ENCODE measurements at regions not wholly inside any gene's neighbourhood (a gene's known extent, or its start where the extent isn't known, plus 50 kb on each side); places are given as distances from the start of the nearest gene placed in this dataset.

GRCh38 chr5:136722581-136722980, 357.2 kb upstream of the TRPC7 start:
- H3K27ac ChIP-seq, result no peak overlapping the region
- no peak for TF ChIP-seq Cebpa-rat (IDR thresholded peaks at IDR 0.05)

DNA sequence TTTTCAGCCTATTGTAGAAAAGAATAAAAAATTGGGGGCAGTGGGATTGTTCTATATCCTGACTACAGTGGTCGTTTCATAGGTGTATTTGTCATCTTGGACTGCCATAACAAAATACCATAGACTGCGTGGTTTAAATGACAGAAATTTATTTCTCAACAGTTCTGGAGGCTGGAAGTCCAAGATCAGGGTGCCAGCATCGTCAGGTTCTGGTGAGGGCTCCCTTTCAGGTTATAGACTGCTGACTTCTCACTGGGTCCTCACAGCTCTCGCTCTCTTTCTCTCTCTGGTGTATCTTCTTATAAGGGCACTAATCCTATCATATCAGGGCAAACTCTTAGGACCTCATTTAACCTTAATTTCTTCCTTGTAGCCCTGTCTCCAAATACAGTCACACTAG, 356.7 kb upstream of the TRPC7 start:
- TF ChIP-seq Cebpa-rat (IDR thresholded peaks at IDR 0.05), result no peak
- Histone ChIP-seq H4K20me1 (no peaks in the 10 kb centered on the region), H3K4me3 (no peak overlapping the region), H3K27me3 (no peaks in the 10 kb centered on the region), H3K27ac (no peak overlapping the region), H3K9ac (no peak overlapping the region), H3K36me3 (no peaks in the 10 kb centered on the region), H3K9me3 (replicated peaks in 1 of 11) (no peaks in the 10 kb centered on the region), H3K4me1 (no peaks in the 10 kb centered on the region), H3K4me2 (no peak overlapping the region)

More at GRCh38 chr5:136722581-136722980, 357.2 kb upstream of the TRPC7 start:
- Histone ChIP-seq H4K20me1 (no peaks in the 10 kb centered on the region), H3K9me3 (replicated peaks in 1 of 11) (no peaks in the 10 kb centered on the region), H3K4me2 (no peak overlapping the region), H3K36me3 (no peaks in the 10 kb centered on the region), H3K9ac (no peak overlapping the region), H3K4me1 (no peaks in the 10 kb centered on the region), H3K4me3 (no peak overlapping the region), H3K27me3 (no peaks in the 10 kb centered on the region)

DNA sequence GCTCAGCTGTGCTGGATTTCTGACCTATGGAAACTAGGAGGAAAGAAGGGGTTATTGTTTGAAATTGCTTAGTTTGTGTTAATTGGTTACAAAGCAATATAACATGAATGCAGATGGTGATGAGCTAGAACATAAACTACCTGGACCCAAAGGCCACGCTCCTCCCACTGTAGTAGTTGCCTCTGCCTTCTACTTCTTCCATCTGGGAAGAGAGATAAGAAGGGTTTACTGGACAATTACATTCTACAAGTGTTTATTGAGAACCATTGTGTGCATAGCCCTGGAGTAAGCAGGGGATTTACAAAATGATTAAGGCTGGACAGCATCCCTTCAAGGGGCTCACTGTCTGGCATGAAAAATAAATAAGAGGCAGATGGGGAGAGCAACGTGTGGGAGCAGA, 355.3 kb upstream of the TRPC7 start:
- H3K27me3 ChIP-seq, result no peaks in the 10 kb centered on the region
- H4K20me1 ChIP-seq, result no peaks in the 10 kb centered on the region
- H3K9me3 ChIP-seq (replicated peaks in 1 of 11), result no peaks in the 10 kb centered on the region
- TF ChIP-seq Cebpa-rat (IDR thresholded peaks at IDR 0.05), result no peak
- no peak overlapping the region for H3K27ac ChIP-seq
- no peak overlapping the region for H3K9ac ChIP-seq
- no peaks in the 10 kb centered on the region for H3K4me1 ChIP-seq
- H3K36me3 ChIP-seq, result no peaks in the 10 kb centered on the region
- H3K4me3 ChIP-seq, result no peak overlapping the region
- H3K4me2 ChIP-seq, result no peak overlapping the region

GRCh38 chr5:136717917-136718316, 352.6 kb upstream of the TRPC7 start:
- Histone ChIP-seq H3K27ac (no peak overlapping the region), H4K20me1 (no peaks in the 10 kb centered on the region), H3K4me1 (no peaks in the 10 kb centered on the region), H3K9me3 (replicated peaks in 1 of 11) (0 out of 22 replicates have a peak, but pooled peaks cover 0 to 4% (median 0%) of the 10 kb centered on the region in 11 experiments), H3K9ac (no peak overlapping the region), H3K27me3 (no peaks in the 10 kb centered on the region), H3K4me3 (no peak overlapping the region), H3K4me2 (no peak overlapping the region), H3K36me3 (no peaks in the 10 kb centered on the region)
- no peak for TF ChIP-seq Cebpa-rat (IDR thresholded peaks at IDR 0.05)

GRCh38 chr5:136714286-136714685, 348.9 kb upstream of the TRPC7 start:
- no peak overlapping the region for H3K4me2 ChIP-seq
- H3K4me1 ChIP-seq, result no peaks in the 10 kb centered on the region
- H3K27ac ChIP-seq, result no peak overlapping the region
- H3K36me3 ChIP-seq, result no peaks in the 10 kb centered on the region
- H3K9ac ChIP-seq, result no peak overlapping the region
- H3K27me3 ChIP-seq, result no peaks in the 10 kb centered on the region
- H4K20me1 ChIP-seq, result no peaks in the 10 kb centered on the region
- TF ChIP-seq Cebpa-rat (IDR thresholded peaks at IDR 0.05), result no peak
- 0 out of 22 replicates have a peak, but pooled peaks cover 0 to 4% (median 0%) of the 10 kb centered on the region in 11 experiments for H3K9me3 ChIP-seq (replicated peaks in 1 of 11)
- no peak overlapping the region for H3K4me3 ChIP-seq

- H3K4me2 ChIP-seq, result no peak overlapping the region
- no peak overlapping the region for H3K4me3 ChIP-seq
- H3K36me3 ChIP-seq, result no peaks in the 10 kb centered on the region
- 0 out of 22 replicates have a peak, but pooled peaks cover 0 to 4% (median 0%) of the 10 kb centered on the region in 11 experiments for H3K9me3 ChIP-seq (replicated peaks in 1 of 11)
- no peaks in the 10 kb centered on the region for H4K20me1 ChIP-seq
- H3K9ac ChIP-seq, result no peak overlapping the region
- no peaks in the 10 kb centered on the region for H3K27me3 ChIP-seq
- TF ChIP-seq Cebpa-rat (IDR thresholded peaks at IDR 0.05), result no peak
- no peaks in the 10 kb centered on the region for H3K4me1 ChIP-seq
- H3K27ac ChIP-seq, result no peak overlapping the region
These were observed 347.3 kb upstream of the TRPC7 start for GRCh38 chr5:136712628-136713027.

DNA sequence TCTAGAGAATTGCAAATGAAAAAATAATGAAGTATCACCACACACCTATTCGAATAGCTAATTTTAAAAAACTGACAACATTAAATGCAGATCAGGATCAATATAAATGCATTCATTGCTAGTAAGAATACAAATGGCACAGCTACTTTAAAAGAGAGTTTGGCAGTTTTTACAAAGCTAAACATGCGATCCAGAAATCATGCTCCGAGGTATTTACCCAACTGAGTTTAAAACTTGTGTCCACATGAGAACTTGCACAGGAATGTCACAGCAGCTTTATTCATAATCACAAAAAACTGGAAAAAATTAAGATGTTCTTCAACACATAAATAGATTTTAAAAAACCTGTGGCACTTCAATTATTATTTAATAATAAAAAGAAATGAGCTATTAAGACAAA, 345.5 kb upstream of the TRPC7 start:
- no peak for TF ChIP-seq Cebpa-rat (IDR thresholded peaks at IDR 0.05)
- H3K4me3 ChIP-seq, result no peak overlapping the region

DNA sequence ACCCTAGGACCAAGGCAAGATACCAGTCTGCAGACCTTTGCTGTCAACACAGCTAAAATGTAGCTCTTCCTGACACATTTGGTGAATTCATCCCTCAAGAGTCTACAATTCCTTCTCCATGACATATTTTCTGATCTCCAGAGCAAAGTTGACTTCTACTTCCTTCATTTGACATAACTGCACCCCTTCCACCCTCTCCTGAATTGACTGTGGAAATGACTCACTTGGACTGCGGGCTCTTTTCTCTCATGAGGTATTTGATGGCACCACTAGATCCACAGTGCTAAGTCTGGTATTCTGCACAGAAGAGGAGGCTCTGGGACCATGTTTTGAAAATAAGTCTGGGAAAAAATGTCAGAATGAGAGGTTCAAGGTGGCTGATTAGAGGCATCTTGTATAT, 338.4 kb upstream of the TRPC7 start:
- no peaks in the 10 kb centered on the region for H3K36me3 ChIP-seq
- H3K27ac ChIP-seq, result no peak overlapping the region
- H3K27me3 ChIP-seq, result no peaks in the 10 kb centered on the region
- H3K4me3 ChIP-seq, result no peak overlapping the region
- H3K4me2 ChIP-seq, result no peak overlapping the region
- peaks cover 0 to 12% (median 5%) of the 10 kb centered on the region in 10 experiments; a peak in 11 of 20 replicates for H3K4me1 ChIP-seq
- H3K9ac ChIP-seq, result no peak overlapping the region
- H3K9me3 ChIP-seq (replicated peaks in 1 of 11), result no peaks in the 10 kb centered on the region
- no peak for TF ChIP-seq Cebpa-rat (IDR thresholded peaks at IDR 0.05)
- H4K20me1 ChIP-seq, result no peaks in the 10 kb centered on the region

More for the DNA sequence above, 345.5 kb upstream of the TRPC7 start:
- no peaks in the 10 kb centered on the region for H3K36me3 ChIP-seq
- H3K4me2 ChIP-seq, result no peak overlapping the region
- H3K9ac ChIP-seq, result no peak overlapping the region
- no peaks in the 10 kb centered on the region for H3K4me1 ChIP-seq
- no peaks in the 10 kb centered on the region for H4K20me1 ChIP-seq
- H3K9me3 ChIP-seq (replicated peaks in 1 of 11), result 0 out of 22 replicates have a peak, but pooled peaks cover 0 to 4% (median 0%) of the 10 kb centered on the region in 11 experiments
- no peak overlapping the region for H3K27ac ChIP-seq
- H3K27me3 ChIP-seq, result no peaks in the 10 kb centered on the region

DNA sequence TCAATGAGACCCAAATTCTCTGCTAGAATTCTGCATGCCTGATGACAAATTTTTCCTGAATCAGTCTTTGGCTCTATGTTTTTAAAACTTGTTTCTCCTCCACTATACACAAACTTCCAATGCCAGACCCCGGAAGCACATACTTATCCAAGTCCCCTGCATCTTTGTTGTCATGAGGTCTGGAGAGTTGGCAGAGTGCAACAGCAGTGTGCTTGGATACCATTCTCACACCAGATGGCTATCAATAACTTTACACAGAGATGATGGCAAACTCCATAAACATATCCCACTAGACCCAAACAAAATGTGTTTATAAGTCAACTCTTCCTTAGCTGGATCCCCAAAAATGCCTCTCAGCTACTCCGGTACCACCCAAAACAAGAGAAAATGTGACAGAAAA, 337.7 kb upstream of the TRPC7 start:
- Histone ChIP-seq H3K36me3 (no peaks in the 10 kb centered on the region), H3K4me1 (peaks cover 0 to 12% (median 5%) of the 10 kb centered on the region in 10 experiments; a peak in 11 of 20 replicates), H3K9me3 (replicated peaks in 1 of 11) (no peaks in the 10 kb centered on the region), H3K27me3 (no peaks in the 10 kb centered on the region), H4K20me1 (no peaks in the 10 kb centered on the region), H3K9ac (no peak overlapping the region), H3K4me2 (no peak overlapping the region), H3K4me3 (no peak overlapping the region), H3K27ac (no peak overlapping the region)
- no peak for TF ChIP-seq Cebpa-rat (IDR thresholded peaks at IDR 0.05)

DNA sequence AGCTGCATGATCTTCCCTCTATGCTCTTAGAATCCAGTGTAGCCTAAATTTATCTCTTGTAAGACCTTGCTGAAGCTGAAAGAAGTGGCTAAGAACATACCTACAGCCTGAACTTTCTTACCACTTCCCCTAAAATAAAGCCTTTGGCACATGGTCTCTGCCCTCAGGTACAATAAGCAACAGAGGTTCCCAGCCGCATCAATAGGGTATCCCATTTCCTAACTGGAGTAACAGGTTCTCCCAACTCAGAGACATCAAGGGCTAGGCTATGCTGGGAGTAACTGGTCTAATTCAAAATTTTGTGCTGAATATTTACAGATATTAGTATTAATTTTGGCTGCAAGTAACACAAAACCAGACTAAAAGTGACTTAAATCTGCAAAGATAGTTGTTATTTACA, 335.8 kb upstream of the TRPC7 start:
- no peaks in the 10 kb centered on the region for H3K9me3 ChIP-seq (replicated peaks in 1 of 11)
- H3K4me1 ChIP-seq, result peaks cover 0 to 12% (median 5%) of the 10 kb centered on the region in 10 experiments; a peak in 11 of 20 replicates
- no peak overlapping the region for H3K27ac ChIP-seq
- H3K36me3 ChIP-seq, result no peaks in the 10 kb centered on the region
- no peaks in the 10 kb centered on the region for H3K27me3 ChIP-seq
- TF ChIP-seq Cebpa-rat (IDR thresholded peaks at IDR 0.05), result no peak
- no peaks in the 10 kb centered on the region for H4K20me1 ChIP-seq
- H3K9ac ChIP-seq, result no peak overlapping the region
- no peak overlapping the region for H3K4me2 ChIP-seq
- H3K4me3 ChIP-seq, result no peak overlapping the region

All from BLaER1 treated with 17β-estradiol and CSF1 and Interleukin-3, amounts not matched to agents 10 nM and 100 nM (cell line).